Naive B cell (primary cell): ENCODE measurements at regions not wholly inside any gene's neighbourhood (a gene's known extent, or its start where the extent isn't known, plus 50 kb on each side); places are given as distances from the start of the nearest gene placed in this dataset.
"Not testable (repeated sequence)": the region's sequence is repeated elsewhere in the genome, so short reads cannot be mapped to it uniquely, and the experiment has no call there.

Source experiments
- ATAC-seq, 2 donors: fragments of 150-1000 bp; cut with Tn5 transposase; 2 replicates each; pipeline ENCODE4 v1.10.0; 2021; ENCODE audit warnings: low read depth in 2 of 2, mild to moderate bottlenecking in 2 of 2, moderate library complexity in 2 of 2
- DNase-seq: peaks from one replicate; pipeline ENCODE4 v3.0.0; 2022
- H3K27ac Mint-ChIP-seq, 6 donors: one replicate each; pipeline ENCODE4 v1.8.0; 2020 to 2022; ENCODE audit warnings: mild to moderate bottlenecking in 6 of 6, mixed read lengths in 6 of 6, moderate library complexity in 5 of 6, inconsistent platforms in 2 of 6
- H3K27me3 Mint-ChIP-seq, 3 donors: one replicate each; pipeline ENCODE4 v1.8.0; 2021 to 2022; ENCODE audit warnings: mixed read lengths in 3 of 3, mild to moderate bottlenecking in 1 of 3
- H3K36me3 Mint-ChIP-seq, 2 donors: one replicate each; pipeline ENCODE4 v1.8.0; 2020 to 2022; ENCODE audit warnings: mixed read lengths in 2 of 2, inconsistent platforms in 1 of 2, mild to moderate bottlenecking in 1 of 2
- H3K4me1 Mint-ChIP-seq, 3 donors: one replicate each; pipeline ENCODE4 v1.8.0; 2020 to 2022; ENCODE audit warnings: mixed read lengths in 3 of 3, inconsistent platforms in 1 of 3, mild to moderate bottlenecking in 1 of 3, moderate library complexity in 1 of 3
- H3K4me3 Mint-ChIP-seq, 8 donors: one replicate each; pipeline ENCODE4 v1.8.0; 2020 to 2022; ENCODE audit warnings: mild to moderate bottlenecking in 8 of 8, mixed read lengths in 8 of 8, moderate library complexity in 8 of 8, inconsistent platforms in 2 of 8
- H3K9me3 Mint-ChIP-seq, 7 donors: one replicate each; pipeline ENCODE4 v1.8.0; 2020 to 2022; ENCODE audit warnings: mixed read lengths in 7 of 7, mild to moderate bottlenecking in 5 of 7, inconsistent platforms in 2 of 7, moderate library complexity in 1 of 7

- Mint-ChIP-seq H3K4me1 (no peaks in the 10 kb centered on the region), H3K27me3 (no peaks in the 10 kb centered on the region), H3K27ac (peak overlapping the region in 1 of 6 donors; percentile 89), H3K36me3 (peaks cover 0 to 68% of the 10 kb centered on the region in 2 donors), H3K9me3 (peaks cover 26 to 64% (median 44%) of the 10 kb centered on the region in 7 donors), H3K4me3 (no peak overlapping the region)
- no peak for DNase-seq
- no peak for ATAC-seq
Observed at GRCh38 chr12:34603382-34604035, 581.2 kb downstream of the ALG10 start.

GRCh38 chr12:34604227-34604626 is 581.9 kb downstream of the ALG10 start:
- Mint-ChIP-seq H3K4me1 (no peaks in the 10 kb centered on the region), H3K4me3 (peak overlapping the region in 1 of 8 donors; percentile 47), H3K27me3 (no peaks in the 10 kb centered on the region), H3K27ac (no peak overlapping the region), H3K36me3 (peaks cover 0 to 61% of the 10 kb centered on the region in 2 donors), H3K9me3 (peaks cover 24 to 65% (median 44%) of the 10 kb centered on the region in 7 donors)
- ATAC-seq (no peak), DNase-seq (no peak)

GRCh38 chr12:34604631-34605509 is 582.6 kb downstream of the ALG10 start:
- Mint-ChIP-seq H3K9me3 (peaks cover 22 to 69% (median 45%) of the 10 kb centered on the region in 7 donors), H3K27ac (no peak overlapping the region), H3K4me1 (no peaks in the 10 kb centered on the region), H3K4me3 (peak overlapping the region in 1 of 8 donors; percentile 47), H3K27me3 (no peaks in the 10 kb centered on the region), H3K36me3 (peaks cover 0 to 55% of the 10 kb centered on the region in 2 donors)
- DNase-seq (no peak), ATAC-seq (no peak)

GRCh38 chr12:34605510-34605887 is 583.2 kb downstream of the ALG10 start:
- Mint-ChIP-seq H3K4me3 (no peak overlapping the region), H3K27me3 (no peaks in the 10 kb centered on the region), H3K9me3 (peaks cover 22 to 72% (median 40%) of the 10 kb centered on the region in 7 donors), H3K27ac (no peak overlapping the region), H3K4me1 (no peaks in the 10 kb centered on the region), H3K36me3 (peaks cover 0 to 48% of the 10 kb centered on the region in 2 donors)
- ATAC-seq (no peak), DNase-seq (no peak)

GRCh38 chr12:34605955-34606748 is 583.9 kb downstream of the ALG10 start:
- H3K36me3 Mint-ChIP-seq, result peaks cover 0 to 42% of the 10 kb centered on the region in 2 donors
- H3K27me3 Mint-ChIP-seq, result no peaks in the 10 kb centered on the region
- H3K9me3 Mint-ChIP-seq, result peaks cover 18 to 69% (median 39%) of the 10 kb centered on the region in 7 donors
- DNase-seq (no peak), ATAC-seq (no peak)
- no peak overlapping the region for H3K4me3 Mint-ChIP-seq
- no peaks in the 10 kb centered on the region for H3K4me1 Mint-ChIP-seq
- H3K27ac Mint-ChIP-seq, result no peak overlapping the region

GRCh38 chr12:34606749-34607519 is 584.6 kb downstream of the ALG10 start:
- Mint-ChIP-seq H3K9me3 (peaks cover 15 to 65% (median 38%) of the 10 kb centered on the region in 7 donors), H3K4me1 (no peaks in the 10 kb centered on the region), H3K4me3 (no peak overlapping the region), H3K27ac (no peak overlapping the region), H3K27me3 (no peaks in the 10 kb centered on the region), H3K36me3 (peaks cover 0 to 34% of the 10 kb centered on the region in 2 donors)
- ATAC-seq, result no peak
- DNase-seq, result no peak

- ATAC-seq, result no peak
- Mint-ChIP-seq H3K4me3 (no peak overlapping the region), H3K9me3 (peaks cover 14 to 58% (median 33%) of the 10 kb centered on the region in 7 donors), H3K4me1 (no peaks in the 10 kb centered on the region), H3K27me3 (no peaks in the 10 kb centered on the region), H3K36me3 (peaks cover 0 to 27% of the 10 kb centered on the region in 2 donors), H3K27ac (no peak overlapping the region)
- DNase-seq, result no peak
Observed at GRCh38 chr12:34607520-34608195, 585.4 kb downstream of the ALG10 start.

GRCh38 chr12:34613988-34614387 is 591.7 kb downstream of the ALG10 start:
- not testable (repeated sequence) for ATAC-seq, H3K4me3 Mint-ChIP-seq, H3K27me3 Mint-ChIP-seq, H3K4me1 Mint-ChIP-seq, H3K27ac Mint-ChIP-seq, DNase-seq
- H3K36me3 Mint-ChIP-seq, result peaks cover 0 to 25% of the 10 kb centered on the region in 2 donors
- H3K9me3 Mint-ChIP-seq, result peaks cover 10 to 76% (median 57%) of the 10 kb centered on the region in 7 donors

- no peaks in the 10 kb centered on the region for H3K4me1 Mint-ChIP-seq
- ATAC-seq (no peak), DNase-seq (no peak)
- no peaks in the 10 kb centered on the region for H3K27me3 Mint-ChIP-seq
- H3K36me3 Mint-ChIP-seq, result no peaks in the 10 kb centered on the region
- H3K9me3 Mint-ChIP-seq, result peaks cover under 1 to 15% (median 7%) of the 10 kb centered on the region in 7 donors
- no peak overlapping the region for H3K27ac Mint-ChIP-seq
- no peak overlapping the region for H3K4me3 Mint-ChIP-seq
Observed at GRCh38 chr12:34625116-34625515, 602.8 kb downstream of the ALG10 start.

- H3K27ac Mint-ChIP-seq, result no peak overlapping the region
Observed at GRCh38 chr12:34626363-34627157, 604.3 kb downstream of the ALG10 start.

More at GRCh38 chr12:34626363-34627157, 604.3 kb downstream of the ALG10 start:
- no peak for DNase-seq
- Mint-ChIP-seq H3K36me3 (no peaks in the 10 kb centered on the region), H3K4me3 (no peak overlapping the region), H3K27me3 (no peaks in the 10 kb centered on the region), H3K4me1 (no peaks in the 10 kb centered on the region), H3K9me3 (peaks cover 0 to 16% (median 9%) of the 10 kb centered on the region in 7 donors)
- no peak for ATAC-seq
